Natural killer cell (primary cell): ENCODE measurements at regions not wholly inside any gene's neighbourhood (a gene's known extent, or its start where the extent isn't known, plus 50 kb on each side); places are given as distances from the start of the nearest gene placed in this dataset.
"Not testable (repeated sequence)": the region's sequence is repeated elsewhere in the genome, so short reads cannot be mapped to it uniquely, and the experiment has no call there.

Experiments used
- ATAC-seq, 3 donors: fragments of 150-1000 bp in 2 of 3; fragments of 200-7000 bp in 1 of 3; cut with Tn5 transposase; 1 replicate in 1 of 3; 2 replicates in 2 of 3; pipeline ENCODE4 v1.10.0; 2021; ENCODE audit warnings: mild to moderate bottlenecking in 2 of 3, moderate library complexity in 2 of 3
- DNase-seq, 2 donors: peaks; one replicate each; pipeline versions ENCODE4 v3.0.0 to v3.0.0-alpha.2; 2013 to 2021; ENCODE audit warnings: mixed read lengths in 1 of 2
- H3K27ac ChIP-seq: one replicate; pipeline ENCODE4 v1.5.1; 2013; ENCODE audit warnings: mild to moderate bottlenecking, low read length
- H3K27me3 ChIP-seq: one replicate; pipeline ENCODE4 v1.6.1; 2013; ENCODE audit warnings: low read length; ENCODE audit not compliant: control insufficient read depth, insufficient read depth
- H3K36me3 ChIP-seq: one replicate; pipeline ENCODE4 v1.6.1; 2013; ENCODE audit warnings: low read length; ENCODE audit not compliant: control insufficient read depth, insufficient read depth
- H3K4me1 ChIP-seq: one replicate; pipeline ENCODE4 v1.6.1; 2013; ENCODE audit warnings: low read length; ENCODE audit not compliant: control insufficient read depth, insufficient read depth
- H3K4me3 ChIP-seq: one replicate; pipeline ENCODE4 v1.5.1; 2013; ENCODE audit warnings: low read length
- H3K9me3 ChIP-seq: one replicate; pipeline ENCODE4 v1.6.1; 2013; ENCODE audit warnings: low read length; ENCODE audit not compliant: control insufficient read depth, insufficient read depth
- H3K27ac Mint-ChIP-seq, 2 donors: one replicate each; pipeline ENCODE4 v1.8.0; 2022; ENCODE audit warnings: mild to moderate bottlenecking in 2 of 2, mixed read lengths in 2 of 2, moderate library complexity in 1 of 2
- H3K27me3 Mint-ChIP-seq, 2 donors: one replicate each; pipeline ENCODE4 v1.8.0; 2022; ENCODE audit warnings: low read depth in 2 of 2, mixed read lengths in 2 of 2
- H3K36me3 Mint-ChIP-seq: one replicate; pipeline ENCODE4 v1.8.0; 2022; ENCODE audit warnings: mixed read lengths
- H3K4me1 Mint-ChIP-seq, 2 donors: one replicate each; pipeline ENCODE4 v1.8.0; 2022; ENCODE audit warnings: mixed read lengths in 2 of 2
- H3K4me3 Mint-ChIP-seq: one replicate; pipeline ENCODE4 v1.8.0; 2022; ENCODE audit warnings: mild to moderate bottlenecking, moderate library complexity, mixed read lengths
- H3K9me3 Mint-ChIP-seq, 2 donors: one replicate each; pipeline ENCODE4 v1.8.0; 2022; ENCODE audit warnings: mixed read lengths in 2 of 2
- WGBS: methylation state at CpG from one replicate; pipeline ENCODE4 v1.1.7; 2013; ENCODE audit warnings: missing lambda C conversion rate; ENCODE audit not compliant: insufficient coverage; 5-methylcytosine and 5-hydroxymethylcytosine counted together
- intact Hi-C: fragments of 100-400 bp; cut with micrococcal nuclease; formaldehyde crosslinking; loops from one replicate; pipeline ENCODE4 v1.14.2; 2022
- TF ChIP-seq, protein P1 (sequence below): fragments of 200-600 bp; IDR thresholded peaks from one replicate; pipeline ENCODE4 v1.8.0; 2022; ENCODE audit warnings: antibody characterized with exemption

DNA sequence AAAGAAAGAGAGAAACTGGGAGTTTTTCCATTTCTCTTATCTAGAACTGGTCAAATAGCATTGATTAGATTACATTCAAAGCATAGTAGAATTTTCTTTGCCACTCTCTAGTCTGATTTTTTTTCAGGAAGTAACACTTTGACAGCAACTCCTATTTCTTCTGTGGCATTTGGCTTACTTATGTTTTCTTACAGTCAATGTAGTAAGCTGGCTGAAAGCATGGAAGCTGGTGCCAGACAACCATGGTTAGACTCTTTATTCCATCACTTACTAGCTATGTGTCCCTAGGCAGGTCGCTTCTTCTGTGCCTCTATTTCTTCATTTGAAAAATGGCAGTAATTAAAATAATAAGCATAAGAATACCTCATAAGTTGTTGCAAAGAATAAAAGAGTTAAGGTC lies 54.2 kb upstream of the OPRM1 start:
- TF ChIP-seq, protein P1, sequence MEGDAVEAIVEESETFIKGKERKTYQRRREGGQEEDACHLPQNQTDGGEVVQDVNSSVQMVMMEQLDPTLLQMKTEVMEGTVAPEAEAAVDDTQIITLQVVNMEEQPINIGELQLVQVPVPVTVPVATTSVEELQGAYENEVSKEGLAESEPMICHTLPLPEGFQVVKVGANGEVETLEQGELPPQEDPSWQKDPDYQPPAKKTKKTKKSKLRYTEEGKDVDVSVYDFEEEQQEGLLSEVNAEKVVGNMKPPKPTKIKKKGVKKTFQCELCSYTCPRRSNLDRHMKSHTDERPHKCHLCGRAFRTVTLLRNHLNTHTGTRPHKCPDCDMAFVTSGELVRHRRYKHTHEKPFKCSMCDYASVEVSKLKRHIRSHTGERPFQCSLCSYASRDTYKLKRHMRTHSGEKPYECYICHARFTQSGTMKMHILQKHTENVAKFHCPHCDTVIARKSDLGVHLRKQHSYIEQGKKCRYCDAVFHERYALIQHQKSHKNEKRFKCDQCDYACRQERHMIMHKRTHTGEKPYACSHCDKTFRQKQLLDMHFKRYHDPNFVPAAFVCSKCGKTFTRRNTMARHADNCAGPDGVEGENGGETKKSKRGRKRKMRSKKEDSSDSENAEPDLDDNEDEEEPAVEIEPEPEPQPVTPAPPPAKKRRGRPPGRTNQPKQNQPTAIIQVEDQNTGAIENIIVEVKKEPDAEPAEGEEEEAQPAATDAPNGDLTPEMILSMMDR, result no peak

DNA sequence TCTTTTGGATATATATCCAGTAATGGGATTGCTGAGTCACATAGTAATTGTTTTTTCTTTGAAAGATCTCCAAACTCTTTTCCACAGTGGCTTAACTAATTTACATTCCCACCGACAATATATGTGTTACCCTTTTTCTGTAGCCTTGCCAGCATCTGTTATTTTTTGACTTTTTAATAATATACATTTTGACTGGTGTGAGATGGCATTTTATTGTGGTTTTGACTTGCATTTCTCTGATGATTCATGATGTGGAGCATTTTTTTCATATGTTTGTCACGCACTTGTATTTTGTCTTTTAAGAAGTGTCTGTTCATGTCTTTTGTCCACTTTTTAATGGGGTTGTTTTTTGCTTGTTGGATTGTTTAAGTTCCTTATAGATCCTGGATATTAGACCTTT lies 58.9 kb upstream of the OPRM1 start:
- no peak overlapping the region for H3K27ac Mint-ChIP-seq
- no peak overlapping the region for H3K4me3 Mint-ChIP-seq
- Histone ChIP-seq H3K4me1 (no peaks in the 10 kb centered on the region), H3K36me3 (no peaks in the 10 kb centered on the region), H3K4me3 (no peak overlapping the region), H3K9me3 (no peaks in the 10 kb centered on the region), H3K27ac (no peak overlapping the region), H3K27me3 (no peaks in the 10 kb centered on the region)
- no peaks in the 10 kb centered on the region for H3K36me3 Mint-ChIP-seq
- 83% methylated on average over 1 of the region's 2 CpGs for WGBS
- H3K9me3 Mint-ChIP-seq, result peaks cover 4 to 8% of the 10 kb centered on the region in 2 donors
- intact Hi-C loops, result no loop called here
- ATAC-seq (no peak), DNase-seq (no peak)
- no peaks in the 10 kb centered on the region for H3K27me3 Mint-ChIP-seq
- TF ChIP-seq, protein P1, result no peak
- no peaks in the 10 kb centered on the region for H3K4me1 Mint-ChIP-seq

More for the DNA sequence above, 54.2 kb upstream of the OPRM1 start:
- no peak overlapping the region for H3K27ac ChIP-seq
- H3K9me3 ChIP-seq, result no peaks in the 10 kb centered on the region
- ATAC-seq, result no peak
- no peaks in the 10 kb centered on the region for H3K27me3 Mint-ChIP-seq
- H3K36me3 ChIP-seq, result no peaks in the 10 kb centered on the region
- no peak for DNase-seq
- intact Hi-C loops, result no loop called here
- H3K27me3 ChIP-seq, result no peaks in the 10 kb centered on the region
- WGBS, result no CpG with 5 or more reads among the region's 1 CpG
- H3K27ac Mint-ChIP-seq, result no peak overlapping the region
- H3K36me3 Mint-ChIP-seq, result no peaks in the 10 kb centered on the region
- peaks cover 2 to 4% of the 10 kb centered on the region in 2 donors for H3K9me3 Mint-ChIP-seq
- H3K4me3 Mint-ChIP-seq, result no peak overlapping the region
- no peaks in the 10 kb centered on the region for H3K4me1 ChIP-seq
- H3K4me3 ChIP-seq, result no peak overlapping the region
- H3K4me1 Mint-ChIP-seq, result no peaks in the 10 kb centered on the region

DNA sequence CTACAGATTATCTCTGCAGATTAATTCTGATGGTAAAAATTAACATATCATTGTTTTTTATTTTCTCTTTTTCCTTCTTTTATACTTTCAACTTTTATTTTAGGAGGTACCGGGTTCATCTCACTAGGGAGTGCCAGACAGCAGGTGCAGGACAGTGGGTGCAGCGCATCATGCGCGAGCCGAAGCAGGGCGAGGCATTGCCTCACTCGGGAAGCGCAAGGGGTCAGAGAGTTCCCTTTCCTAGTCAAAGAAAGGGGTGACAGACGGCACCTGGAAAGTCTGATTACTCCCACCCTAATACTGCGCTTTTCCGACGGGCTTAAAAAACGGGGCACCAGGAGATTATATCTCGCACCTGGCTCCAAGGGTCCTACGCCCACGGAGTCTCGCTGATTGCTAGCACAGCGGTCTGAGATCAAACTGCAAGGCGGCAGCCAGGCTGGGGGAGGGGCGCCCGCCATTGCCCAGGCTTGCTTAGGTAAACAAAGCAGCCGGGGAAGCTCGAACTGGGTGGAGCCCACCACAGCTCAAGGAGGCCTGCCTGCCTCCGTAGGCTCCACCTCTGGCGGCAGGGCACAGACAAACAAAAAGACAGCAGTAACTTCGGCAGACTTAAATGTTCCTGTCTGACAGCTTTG lies 60.0 kb upstream of the OPRM1 start:
- H3K27ac Mint-ChIP-seq, H3K9me3 ChIP-seq, H3K27ac ChIP-seq, H3K36me3 Mint-ChIP-seq, H3K4me3 ChIP-seq, H3K4me1 ChIP-seq, ATAC-seq, H3K27me3 Mint-ChIP-seq, intact Hi-C loops, H3K36me3 ChIP-seq, H3K27me3 ChIP-seq, H3K4me1 Mint-ChIP-seq, H3K9me3 Mint-ChIP-seq, DNase-seq, H3K4me3 Mint-ChIP-seq: not testable (repeated sequence)
- 96% methylated on average over 26 of the region's 26 CpGs for WGBS

DNA sequence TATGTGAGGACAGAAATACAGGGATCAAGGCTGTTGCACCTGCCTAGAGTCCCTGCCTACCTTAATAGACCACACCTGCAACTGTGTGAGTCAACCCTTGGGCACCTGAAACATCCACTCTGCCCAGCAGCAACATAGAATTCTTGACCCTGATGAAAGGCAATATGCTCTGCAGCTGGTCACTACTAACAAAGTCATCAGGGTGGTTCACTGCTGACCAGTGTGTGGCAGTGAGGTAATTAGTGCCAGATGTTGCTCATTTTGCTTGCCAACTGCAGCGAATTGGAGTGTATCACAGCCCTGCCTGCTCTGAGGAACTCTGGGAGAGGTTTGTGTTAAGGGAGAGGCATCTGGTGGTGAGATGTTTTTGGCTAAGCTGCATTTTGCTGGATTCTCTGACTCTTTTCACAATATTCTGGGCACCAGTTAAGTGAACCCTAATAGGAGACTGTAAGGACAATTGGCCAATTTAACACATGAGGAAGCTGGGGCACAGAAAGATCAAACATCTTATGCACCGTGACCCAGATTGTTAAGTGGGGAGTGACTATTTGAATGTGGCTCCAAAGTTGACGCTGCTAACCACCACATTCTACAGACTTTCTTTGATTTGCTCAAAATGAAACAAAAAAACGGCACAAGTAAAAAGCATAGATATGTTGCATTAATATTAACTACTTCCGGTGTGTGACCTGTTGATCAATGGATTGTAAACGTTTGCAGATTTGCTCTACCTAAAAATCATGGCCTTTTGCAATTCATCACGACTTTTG lies 61.9 kb upstream of the OPRM1 start:
- H3K4me3 ChIP-seq, result no peak overlapping the region
- H3K27me3 ChIP-seq, result no peaks in the 10 kb centered on the region
- Mint-ChIP-seq H3K27me3 (no peaks in the 10 kb centered on the region), H3K4me1 (no peaks in the 10 kb centered on the region), H3K9me3 (peaks cover 2 to 5% of the 10 kb centered on the region in 2 donors), H3K4me3 (no peak overlapping the region), H3K27ac (no peak overlapping the region), H3K36me3 (no peaks in the 10 kb centered on the region)
- DNase-seq, result no peak
- H3K4me1 ChIP-seq, result no peaks in the 10 kb centered on the region
- intact Hi-C loops, result no loop called here
- ATAC-seq, result no peak
- no peaks in the 10 kb centered on the region for H3K36me3 ChIP-seq
- H3K27ac ChIP-seq, result no peak overlapping the region
- TF ChIP-seq, protein P1, result no peak
- 54% methylated on average over 6 of the region's 7 CpGs for WGBS
- H3K9me3 ChIP-seq, result no peaks in the 10 kb centered on the region
